HFFc6 (cell line): ENCODE measurements at regions not wholly inside any gene's neighbourhood (a gene's known extent, or its start where the extent isn't known, plus 50 kb on each side); places are given as distances from the start of the nearest gene placed in this dataset.

Source experiments
- DNase-seq: peaks from one replicate; pipeline ENCODE4 v3.0.0-alpha.2; 2018
- H3K27ac Mint-ChIP-seq: 2 replicates; pipeline ENCODE4 v1.8.0; 2020; ENCODE audit warnings: mild to moderate bottlenecking, mixed read lengths
- H3K27me3 Mint-ChIP-seq: 2 replicates; pipeline ENCODE4 v1.8.0; 2021; ENCODE audit warnings: mild to moderate bottlenecking, moderate library complexity, mixed read lengths; ENCODE audit not compliant: insufficient read depth
- H3K36me3 Mint-ChIP-seq: 2 replicates; pipeline ENCODE4 v1.8.0; 2021; ENCODE audit warnings: low read depth, mixed read lengths
- H3K4me1 Mint-ChIP-seq: 2 replicates; pipeline ENCODE4 v1.8.0; 2020; ENCODE audit warnings: low read depth, mixed read lengths
- H3K4me3 Mint-ChIP-seq: 2 replicates; pipeline ENCODE4 v1.8.0; 2020; ENCODE audit warnings: mild to moderate bottlenecking, moderate library complexity, mixed read lengths
- H3K9me3 Mint-ChIP-seq: 2 replicates; pipeline ENCODE4 v1.8.0; 2020; ENCODE audit warnings: mild to moderate bottlenecking, mixed read lengths
- CTCF ChIP-seq: fragments of 200-600 bp; sonication (generic); IDR thresholded peaks from 2 replicates; pipeline ENCODE4 v1.5.0; 2021; ENCODE audit warnings: antibody characterized with exemption, mild to moderate bottlenecking

- TF ChIP-seq CTCF, result no peak
- H3K27me3 Mint-ChIP-seq, result peaks cover 2% of the 10 kb centered on the region; the same call in 1 of the 2 replicates
- H3K36me3 Mint-ChIP-seq, result no peaks in the 10 kb centered on the region; the same call in 1 of the 2 replicates
- no peak overlapping the region for H3K4me3 Mint-ChIP-seq
- peaks cover 57% of the 10 kb centered on the region for H3K9me3 Mint-ChIP-seq
- no peak for DNase-seq
- no peak overlapping the region for H3K27ac Mint-ChIP-seq
- H3K4me1 Mint-ChIP-seq, result no peaks in the 10 kb centered on the region
These were observed 110.3 kb upstream of the VSTM2B start for GRCh38 chr19:29415507-29415906.

- TF ChIP-seq CTCF, result no peak
- DNase-seq, result no peak
- H3K27ac Mint-ChIP-seq, result no peak overlapping the region
- H3K4me3 Mint-ChIP-seq, result no peak overlapping the region
- no peaks in the 10 kb centered on the region; the same call in 1 of the 2 replicates for H3K36me3 Mint-ChIP-seq
- H3K9me3 Mint-ChIP-seq, result peaks cover 49% of the 10 kb centered on the region
- H3K4me1 Mint-ChIP-seq, result no peaks in the 10 kb centered on the region
- no peaks in the 10 kb centered on the region; the same call in 1 of the 2 replicates for H3K27me3 Mint-ChIP-seq
These were observed 108.7 kb upstream of the VSTM2B start for GRCh38 chr19:29417048-29417447.

GRCh38 chr19:29418201-29418600 is 107.6 kb upstream of the VSTM2B start:
- H3K27me3 Mint-ChIP-seq, result no peaks in the 10 kb centered on the region; the same call in 1 of the 2 replicates
- no peaks in the 10 kb centered on the region; the same call in 1 of the 2 replicates for H3K36me3 Mint-ChIP-seq
- H3K4me3 Mint-ChIP-seq, result no peak overlapping the region
- H3K9me3 Mint-ChIP-seq, result peaks cover 50% of the 10 kb centered on the region
- TF ChIP-seq CTCF, result no peak
- no peak overlapping the region for H3K27ac Mint-ChIP-seq
- no peaks in the 10 kb centered on the region for H3K4me1 Mint-ChIP-seq
- DNase-seq, result no peak

GRCh38 chr19:29420065-29420464 is 105.7 kb upstream of the VSTM2B start:
- DNase-seq, result no peak
- peaks cover 54% of the 10 kb centered on the region for H3K9me3 Mint-ChIP-seq
- no peaks in the 10 kb centered on the region for H3K36me3 Mint-ChIP-seq
- no peak for TF ChIP-seq CTCF
- H3K27me3 Mint-ChIP-seq, result no peaks in the 10 kb centered on the region; the same call in 1 of the 2 replicates
- no peak overlapping the region for H3K4me3 Mint-ChIP-seq
- no peaks in the 10 kb centered on the region for H3K4me1 Mint-ChIP-seq
- H3K27ac Mint-ChIP-seq, result no peak overlapping the region

GRCh38 chr19:29420482-29421195 is 105.2 kb upstream of the VSTM2B start:
- no peak overlapping the region for H3K4me3 Mint-ChIP-seq
- no peak for TF ChIP-seq CTCF
- no peaks in the 10 kb centered on the region; the same call in 1 of the 2 replicates for H3K27me3 Mint-ChIP-seq
- H3K27ac Mint-ChIP-seq, result no peak overlapping the region
- H3K36me3 Mint-ChIP-seq, result no peaks in the 10 kb centered on the region
- DNase-seq, result no peak
- peaks cover 59% of the 10 kb centered on the region for H3K9me3 Mint-ChIP-seq
- H3K4me1 Mint-ChIP-seq, result no peaks in the 10 kb centered on the region
